Endothelial cell of umbilical vein (primary cell): ENCODE measurements at regions not wholly inside any gene's neighbourhood (a gene's known extent, or its start where the extent isn't known, plus 50 kb on each side); places are given as distances from the start of the nearest gene placed in this dataset.

Source experiments
- POLR2A ChIP-seq: IDR thresholded peaks from 2 replicates; pipeline ENCODE4 v1.6.1; 2012; ENCODE audit warnings: low read depth, mild to moderate bottlenecking, control low read depth, low read length
- TF ChIP-seq, protein P1 (sequence below), 2 donors: IDR thresholded peaks; 1 replicate in 1 of 2; 2 replicates in 1 of 2; pipeline ENCODE4 v1.5.1; 2011; ENCODE audit warnings: low read length in 2 of 2, mild to moderate bottlenecking in 2 of 2, moderate library complexity in 2 of 2, control low read depth in 1 of 2, inconsistent platforms in 1 of 2, low read depth in 1 of 2; ENCODE audit not compliant: insufficient read depth in 1 of 2; ENCODE audit errors: extremely low read depth in 1 of 2

DNA sequence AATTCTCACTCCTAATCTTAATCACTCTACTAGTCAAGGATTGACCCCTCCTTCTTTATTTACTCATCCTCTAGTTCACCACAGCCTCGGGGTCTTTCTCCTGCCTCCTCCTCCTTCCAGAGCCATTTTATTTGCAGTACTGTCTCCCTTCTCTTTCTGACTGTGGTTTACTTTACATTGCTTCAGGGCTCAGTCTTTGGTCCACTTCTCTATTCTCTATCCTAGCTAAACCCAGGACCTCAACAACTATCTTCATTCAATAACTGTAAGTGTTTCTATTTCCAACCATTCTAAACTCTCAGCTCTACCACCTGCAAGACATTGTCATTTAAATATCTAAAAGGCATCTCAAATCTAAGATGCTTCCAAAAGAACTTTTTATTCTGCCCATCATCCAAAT, 493.8 kb downstream of the TTLL7 start:
- TF ChIP-seq POLR2A = no peak
- TF ChIP-seq, protein P1, sequence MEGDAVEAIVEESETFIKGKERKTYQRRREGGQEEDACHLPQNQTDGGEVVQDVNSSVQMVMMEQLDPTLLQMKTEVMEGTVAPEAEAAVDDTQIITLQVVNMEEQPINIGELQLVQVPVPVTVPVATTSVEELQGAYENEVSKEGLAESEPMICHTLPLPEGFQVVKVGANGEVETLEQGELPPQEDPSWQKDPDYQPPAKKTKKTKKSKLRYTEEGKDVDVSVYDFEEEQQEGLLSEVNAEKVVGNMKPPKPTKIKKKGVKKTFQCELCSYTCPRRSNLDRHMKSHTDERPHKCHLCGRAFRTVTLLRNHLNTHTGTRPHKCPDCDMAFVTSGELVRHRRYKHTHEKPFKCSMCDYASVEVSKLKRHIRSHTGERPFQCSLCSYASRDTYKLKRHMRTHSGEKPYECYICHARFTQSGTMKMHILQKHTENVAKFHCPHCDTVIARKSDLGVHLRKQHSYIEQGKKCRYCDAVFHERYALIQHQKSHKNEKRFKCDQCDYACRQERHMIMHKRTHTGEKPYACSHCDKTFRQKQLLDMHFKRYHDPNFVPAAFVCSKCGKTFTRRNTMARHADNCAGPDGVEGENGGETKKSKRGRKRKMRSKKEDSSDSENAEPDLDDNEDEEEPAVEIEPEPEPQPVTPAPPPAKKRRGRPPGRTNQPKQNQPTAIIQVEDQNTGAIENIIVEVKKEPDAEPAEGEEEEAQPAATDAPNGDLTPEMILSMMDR (IDR thresholded peaks at IDR 0.05; ENCODE audit: extremely low read depth in 1 of 2, insufficient read depth in 1 of 2, low read depth in 1 of 2, low read length in 2 of 2) = no peak
